Activated CD4-positive, alpha-beta T cell treated with anti-CD3 and anti-CD28 coated beads, Interleukin-2, Interleukin-6, amounts not matched to agents 100 ng/mL and 50 ng/mL, durations not matched to agents 16 hours and 8 hours (primary cell): ENCODE measurements at regions not wholly inside any gene's neighbourhood (a gene's known extent, or its start where the extent isn't known, plus 50 kb on each side); places are given as distances from the start of the nearest gene placed in this dataset.

Experiments used
- DNase-seq: peaks from one replicate; pipeline ENCODE4 v3.0.0-alpha.2; 2020

DNA sequence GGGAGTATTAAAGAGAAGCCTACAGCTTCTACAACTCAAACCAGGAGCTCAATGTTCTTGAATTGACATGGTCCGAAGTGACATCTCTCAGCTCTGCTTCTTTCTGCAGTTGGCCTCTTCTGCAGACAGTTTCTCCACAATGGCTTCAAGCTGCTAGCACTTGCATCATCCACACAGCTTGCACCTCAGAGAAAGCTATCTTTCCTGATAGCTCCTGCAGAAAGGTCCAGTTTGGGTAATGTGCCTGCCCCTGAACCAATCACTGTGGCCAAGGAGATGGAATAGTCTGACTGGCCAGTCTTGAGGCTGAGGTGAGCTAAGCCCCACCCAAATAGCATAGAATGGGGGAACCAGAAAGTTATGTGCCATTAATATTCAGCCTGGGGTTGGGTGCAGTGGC, 95.8 kb upstream of the ABCA1 start:
- no peak for DNase-seq

DNA sequence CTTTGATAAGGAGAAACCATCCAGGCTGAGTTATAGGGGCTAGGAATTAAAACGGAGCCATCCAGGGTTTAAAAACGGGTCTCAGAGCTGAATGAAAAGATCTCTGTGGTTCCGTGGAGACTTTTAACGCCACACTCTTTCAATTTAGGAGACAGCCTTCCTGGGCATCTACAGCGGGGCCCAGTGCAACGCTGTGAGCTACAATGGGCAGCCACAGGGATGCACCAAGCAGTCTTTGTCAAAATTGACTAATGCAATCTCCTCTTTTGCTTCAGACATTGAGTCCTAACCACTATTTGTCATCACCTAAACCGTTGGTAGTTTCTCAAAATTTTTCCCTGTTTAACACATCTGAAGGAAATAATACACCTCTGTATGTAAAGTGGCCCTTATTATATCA, 96.6 kb upstream of the ABCA1 start:
- DNase-seq, result no peak

DNA sequence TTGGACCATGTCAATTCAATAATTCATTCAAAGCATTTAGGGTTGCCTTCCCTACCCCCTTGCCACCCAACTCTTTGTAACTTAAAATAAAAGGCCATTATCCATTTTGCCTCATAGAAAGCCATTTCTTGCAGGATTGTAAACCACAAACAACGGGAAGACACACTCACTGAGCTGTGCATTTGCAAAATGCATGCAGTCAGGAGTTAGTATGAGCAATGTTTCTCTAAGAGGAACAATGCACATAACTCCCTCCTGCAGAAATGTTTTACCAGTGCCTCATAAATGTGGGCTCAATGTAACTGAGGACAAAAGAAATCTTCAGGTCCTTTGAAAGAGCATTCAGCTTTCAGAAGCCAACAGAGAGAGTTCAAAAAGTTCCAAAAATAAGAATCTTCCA, 98.5 kb upstream of the ABCA1 start:
- DNase-seq, result no peak

DNA sequence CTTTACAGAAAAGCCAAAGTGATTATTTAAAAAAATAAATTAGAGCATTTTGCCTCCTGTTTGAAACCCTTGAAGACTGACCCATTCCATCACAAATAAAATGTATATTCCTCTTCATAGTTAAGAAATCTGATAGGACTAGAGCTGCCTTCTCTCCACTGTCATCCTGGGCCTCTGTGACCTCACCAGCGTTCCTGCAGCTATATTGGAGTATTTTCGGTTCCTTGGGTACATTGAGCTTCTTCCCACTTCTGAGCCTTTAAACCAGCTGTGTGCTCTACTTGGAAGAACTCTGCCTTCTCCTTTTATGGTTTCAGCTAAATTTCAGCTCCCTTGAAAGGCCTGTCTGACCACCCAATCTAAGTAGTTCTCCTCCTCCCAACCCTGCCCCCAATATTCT, 99.1 kb upstream of the ABCA1 start:
- DNase-seq, result no peak

DNA sequence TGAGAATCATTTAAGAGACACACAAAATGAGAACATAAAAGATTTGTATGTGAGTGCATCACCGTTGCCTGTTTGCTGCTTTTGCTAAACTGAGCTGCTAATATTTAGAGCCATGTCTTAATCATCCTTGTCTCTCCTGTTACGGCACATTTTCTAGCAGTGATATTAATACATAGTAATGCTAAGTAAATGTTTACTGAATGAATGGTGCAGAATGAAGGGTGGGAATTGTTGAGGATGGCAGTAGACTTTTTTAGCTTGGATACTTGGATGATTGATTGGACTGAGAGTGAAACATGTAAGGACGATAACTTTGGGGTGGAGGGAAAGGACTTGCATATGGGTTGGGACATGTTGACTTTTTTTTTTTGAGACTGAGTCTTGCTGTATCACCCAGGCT, 102.3 kb upstream of the ABCA1 start:
- no peak for DNase-seq

DNA sequence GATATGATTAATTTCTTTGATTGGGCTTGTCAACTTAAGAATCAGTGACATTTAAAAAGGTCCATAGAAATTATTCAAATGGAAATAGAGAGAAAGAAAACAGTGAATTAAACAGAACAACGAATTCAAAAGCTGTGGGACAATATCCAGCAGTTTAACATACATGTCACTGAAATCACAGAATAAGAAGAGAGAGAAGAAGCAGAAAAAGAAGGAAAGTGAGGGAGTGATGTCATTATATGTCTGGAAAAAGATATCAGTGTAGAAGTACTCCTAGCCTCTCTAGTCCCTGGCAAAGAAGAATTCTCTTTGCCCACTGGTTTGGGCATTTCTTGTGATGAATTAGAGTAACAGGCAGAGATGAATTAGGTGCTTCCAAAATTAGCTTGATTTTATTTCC, 109.2 kb upstream of the ABCA1 start:
- DNase-seq, result no peak

DNA sequence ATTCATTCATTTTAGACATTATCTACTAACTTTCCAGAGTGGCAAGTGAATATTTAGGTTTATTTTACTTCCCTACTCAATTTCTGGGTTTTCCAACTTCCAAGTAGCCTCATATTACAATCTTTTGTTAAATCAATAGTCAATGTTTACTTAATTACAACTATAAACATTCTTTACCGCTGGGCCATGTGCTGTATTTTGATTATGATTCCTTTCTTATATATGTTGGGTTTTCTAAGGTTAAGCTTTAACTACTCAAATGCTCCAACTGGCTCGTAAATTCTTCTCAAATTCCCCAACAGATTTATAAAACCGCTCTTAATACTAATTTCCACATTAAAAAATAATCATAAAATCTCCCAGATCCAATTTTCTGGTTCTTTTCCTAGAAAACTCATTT, 110.1 kb upstream of the ABCA1 start:
- DNase-seq, result no peak

DNA sequence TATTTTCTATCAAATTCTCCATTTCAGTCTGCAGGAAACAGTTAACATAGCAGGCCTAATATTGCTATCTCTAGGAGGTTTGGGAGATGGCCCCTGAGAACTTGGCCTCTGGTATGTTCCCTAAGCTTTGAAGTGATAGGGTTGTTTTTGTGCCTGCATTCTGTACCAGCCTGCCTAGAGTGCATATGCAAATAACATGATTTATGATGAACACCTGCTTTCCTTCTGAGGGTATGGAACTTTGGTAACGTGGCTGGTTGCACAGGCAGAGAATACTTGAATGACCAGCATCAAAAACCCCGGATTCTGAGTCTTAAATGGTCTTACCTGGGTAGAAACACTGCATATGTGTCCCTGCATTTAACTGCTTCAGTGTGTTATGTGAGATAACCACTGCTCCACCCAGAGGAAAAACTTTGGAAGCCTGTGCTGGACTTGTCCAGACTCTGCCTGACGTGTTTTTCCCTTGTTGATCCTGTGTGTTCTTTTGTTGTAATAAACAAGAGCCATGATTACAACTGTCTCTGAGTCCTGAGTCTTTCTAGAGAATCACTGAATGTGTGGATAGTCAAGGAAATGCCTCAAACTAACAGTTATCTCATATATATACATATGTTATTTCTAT, 111.3 kb upstream of the ABCA1 start:
- no peak for DNase-seq

DNA sequence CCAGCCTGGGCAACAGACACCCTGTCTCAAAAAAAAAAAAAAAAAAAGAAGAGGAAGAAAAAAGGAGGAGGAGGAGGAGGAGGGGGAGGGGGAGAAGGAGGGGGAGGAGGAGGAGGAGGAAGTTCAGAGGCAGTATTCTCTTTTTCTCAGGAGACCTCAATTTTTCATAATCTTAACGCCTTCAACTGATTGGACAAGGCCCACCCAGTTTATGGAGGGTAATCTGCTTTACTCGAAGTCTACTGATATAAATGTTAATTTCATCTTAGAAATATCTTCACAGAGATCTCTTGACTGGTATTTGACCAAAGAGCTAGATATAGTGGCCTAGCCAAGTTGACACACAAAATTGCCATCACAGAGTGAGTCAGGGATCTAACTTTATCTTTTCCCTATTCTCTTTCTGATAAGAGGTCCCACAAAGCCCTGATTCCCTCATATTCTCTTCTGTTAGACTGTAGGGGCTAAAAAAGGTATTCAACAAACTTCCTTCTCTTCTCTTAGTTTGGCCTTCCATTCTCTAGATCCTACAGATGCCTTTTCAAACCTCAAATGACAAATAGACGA, 115.5 kb upstream of the ABCA1 start:
- no peak for DNase-seq

DNA sequence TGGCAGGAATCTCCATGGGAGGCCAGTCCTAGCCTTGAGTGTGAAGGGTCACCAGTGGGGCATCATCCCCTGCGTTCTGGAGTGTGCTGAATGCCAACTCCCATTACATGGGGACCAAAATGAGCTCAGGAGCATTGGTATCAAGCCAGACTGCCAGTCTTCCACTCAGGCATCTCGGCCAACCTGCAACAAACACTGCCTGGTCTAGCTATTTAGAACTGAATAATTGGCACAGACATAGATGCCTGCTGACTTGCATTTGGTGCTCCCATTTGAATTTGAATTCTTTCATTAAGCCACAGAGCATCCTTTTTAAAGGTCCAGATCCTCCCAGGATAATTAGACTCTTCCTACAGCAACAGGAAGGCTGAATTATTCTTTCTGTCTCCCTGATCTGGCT, 116.6 kb upstream of the ABCA1 start:
- no peak for DNase-seq

DNA sequence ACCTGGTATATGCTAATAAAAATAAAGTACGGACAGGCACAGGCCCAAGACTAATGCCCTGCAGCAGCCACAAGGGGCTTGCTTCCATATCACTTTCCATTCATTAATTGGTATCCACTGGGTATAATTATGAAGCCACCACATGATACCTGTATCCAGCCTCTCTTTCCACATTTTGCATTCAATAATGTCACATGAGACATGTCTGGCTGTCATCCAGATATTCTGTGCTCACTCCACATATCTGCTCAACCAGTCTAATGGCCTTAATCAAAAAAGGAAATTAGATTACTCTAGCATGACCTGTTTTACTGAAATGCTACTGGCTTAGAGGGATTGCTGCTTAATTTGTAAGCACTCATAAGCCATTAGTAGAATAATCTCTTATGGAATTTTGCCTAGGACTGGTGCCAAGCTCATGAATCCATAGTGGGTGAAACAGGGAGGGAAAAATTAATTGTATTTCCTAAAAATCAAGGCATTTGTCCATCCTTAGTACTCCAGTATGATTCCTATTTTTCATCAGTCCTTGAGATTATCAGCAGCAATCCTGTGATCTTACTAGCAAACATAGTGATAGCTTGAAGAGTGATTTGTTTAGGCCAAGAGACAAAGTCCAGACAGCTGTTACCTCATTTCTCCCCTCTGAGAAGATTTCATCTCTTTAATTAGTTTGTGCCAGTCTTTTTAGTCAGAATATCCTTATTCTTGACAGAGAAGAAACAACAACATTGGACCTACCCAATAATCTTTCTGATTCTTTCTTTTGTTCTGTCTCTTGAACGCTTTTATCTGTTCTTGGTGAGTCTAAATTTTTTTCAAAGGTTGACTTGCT, 119.2 kb upstream of the ABCA1 start:
- no peak for DNase-seq

DNA sequence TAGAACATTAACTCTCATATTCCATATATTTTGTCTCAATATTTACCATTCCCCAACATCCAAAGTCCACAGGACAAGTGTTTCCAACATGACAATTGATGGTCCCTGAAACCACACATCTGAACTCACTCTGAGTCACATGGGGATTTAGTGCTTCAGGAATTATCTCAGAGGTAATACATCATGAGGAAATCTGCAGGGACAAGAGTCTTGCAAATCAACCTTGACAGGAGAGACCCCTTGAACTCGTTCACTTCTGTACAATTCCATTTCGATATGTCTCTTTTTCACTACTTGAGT, 119.7 kb upstream of the ABCA1 start:
- no peak for DNase-seq

DNA sequence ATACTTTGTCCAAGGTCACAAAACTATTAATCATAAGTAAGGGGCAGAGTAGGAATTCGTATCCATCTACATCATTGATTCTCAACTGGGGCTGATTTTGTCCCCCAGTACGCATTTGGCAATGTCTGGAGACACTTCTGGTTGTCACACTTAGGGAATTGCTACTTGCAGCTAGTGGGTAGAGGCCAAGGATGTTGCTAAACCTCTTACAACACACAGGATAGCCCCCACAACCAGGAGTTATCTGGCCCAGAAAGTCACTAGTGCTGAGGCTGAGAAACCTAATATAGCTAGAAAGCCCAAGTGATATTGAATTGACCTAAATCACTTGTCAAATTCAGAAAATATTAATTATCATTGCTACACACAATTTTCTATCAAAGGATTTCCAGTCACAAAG, 120.4 kb upstream of the ABCA1 start:
- no peak for DNase-seq

DNA sequence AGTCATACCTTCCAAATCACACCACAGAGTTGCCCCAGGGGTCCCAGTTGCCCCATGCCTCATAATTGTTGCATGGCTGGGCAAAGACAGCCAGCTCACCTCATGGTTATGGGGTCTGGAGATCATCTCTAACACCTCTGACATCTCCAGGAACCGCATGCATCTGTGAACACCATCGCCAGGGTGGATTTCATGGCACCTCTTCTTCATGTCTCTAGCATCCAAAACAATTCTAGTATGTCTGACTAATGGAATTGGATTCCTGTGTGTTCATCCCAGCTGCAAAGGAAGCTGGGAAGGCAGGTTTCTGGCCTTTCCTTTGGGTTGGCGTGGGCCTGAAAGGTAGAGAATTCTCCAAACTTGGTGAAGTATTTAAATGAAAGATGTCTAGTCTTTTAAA, 122.3 kb upstream of the ABCA1 start:
- DNase-seq, result no peak

DNA sequence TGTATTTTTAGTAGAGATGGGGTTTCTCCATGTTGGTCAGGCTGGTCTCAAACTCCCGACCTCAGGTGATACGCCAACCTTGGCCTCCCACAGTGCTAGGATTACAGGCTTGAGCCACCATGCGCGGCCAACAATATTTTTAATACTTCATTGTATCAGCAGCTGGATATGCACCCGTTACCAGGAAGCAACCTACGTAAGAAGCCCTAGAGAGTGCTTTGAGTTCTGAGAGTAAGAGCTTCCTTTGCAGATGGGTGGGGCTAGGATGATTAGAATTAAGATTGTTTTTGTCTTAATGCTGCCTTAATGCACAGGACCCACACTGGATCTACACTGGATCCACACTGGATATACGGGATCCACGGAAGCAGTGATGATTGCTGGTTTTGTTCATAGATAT, 123.9 kb upstream of the ABCA1 start:
- no peak for DNase-seq

DNA sequence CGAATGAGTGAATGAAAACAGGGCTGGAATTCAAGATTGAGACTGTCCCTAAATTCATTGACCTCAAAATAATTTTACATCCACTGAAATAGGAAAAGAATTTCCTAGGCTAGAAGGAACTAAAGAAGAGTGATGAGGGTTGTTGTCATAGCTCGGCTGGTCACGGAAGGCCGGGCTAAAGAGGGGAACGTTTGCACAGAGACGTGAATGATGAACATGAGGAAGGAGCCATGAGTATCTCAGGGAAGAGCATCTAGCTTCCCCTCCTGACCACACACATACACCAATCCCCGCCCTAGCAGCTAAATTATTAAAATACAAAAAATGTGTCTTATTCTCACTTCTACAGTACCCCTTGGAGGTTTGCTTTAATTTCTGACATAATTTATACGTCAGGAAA, 124.4 kb upstream of the ABCA1 start:
- DNase-seq, result no peak

DNA sequence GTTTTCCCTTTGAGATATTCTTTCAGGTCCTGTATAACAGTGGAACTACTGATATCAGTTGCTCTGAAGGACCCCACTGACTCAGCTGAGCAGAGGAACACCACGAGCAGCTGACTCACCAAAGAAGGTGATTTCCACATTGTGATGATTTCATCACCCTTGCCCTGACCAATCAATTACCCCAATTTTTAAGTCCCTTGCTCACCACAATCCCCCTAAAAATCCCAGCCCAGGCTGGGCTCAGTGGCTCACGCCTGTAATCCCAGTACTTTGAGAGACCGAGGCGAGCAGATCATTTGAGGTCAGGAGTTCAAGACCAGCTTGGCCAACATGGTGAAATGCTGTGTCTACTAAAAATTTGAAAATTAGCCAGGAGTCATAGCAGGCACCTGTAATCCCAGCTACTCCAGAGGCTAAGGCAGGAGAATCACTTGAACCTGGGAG, 125.3 kb upstream of the ABCA1 start:
- DNase-seq, result peak; percentile 66

DNA sequence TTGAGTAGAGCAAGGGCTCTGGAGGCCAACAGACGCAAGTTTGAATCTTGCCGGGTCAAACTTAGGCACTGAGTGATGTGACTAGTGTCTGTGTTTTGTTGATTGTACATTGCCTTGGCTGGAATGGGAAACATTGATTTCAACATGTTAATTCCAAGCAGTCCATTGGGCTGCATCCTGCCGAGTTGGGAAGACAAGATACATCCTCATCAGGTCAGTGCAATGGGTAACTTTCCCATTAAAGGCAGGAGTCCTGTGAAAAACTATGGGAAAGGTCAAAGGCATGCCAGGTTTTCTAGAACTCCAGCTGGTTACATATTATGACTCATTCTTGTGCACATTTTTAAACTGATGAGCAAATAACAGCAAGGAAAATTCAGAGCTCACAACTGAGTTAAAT, 126.5 kb upstream of the ABCA1 start:
- DNase-seq, result no peak

DNA sequence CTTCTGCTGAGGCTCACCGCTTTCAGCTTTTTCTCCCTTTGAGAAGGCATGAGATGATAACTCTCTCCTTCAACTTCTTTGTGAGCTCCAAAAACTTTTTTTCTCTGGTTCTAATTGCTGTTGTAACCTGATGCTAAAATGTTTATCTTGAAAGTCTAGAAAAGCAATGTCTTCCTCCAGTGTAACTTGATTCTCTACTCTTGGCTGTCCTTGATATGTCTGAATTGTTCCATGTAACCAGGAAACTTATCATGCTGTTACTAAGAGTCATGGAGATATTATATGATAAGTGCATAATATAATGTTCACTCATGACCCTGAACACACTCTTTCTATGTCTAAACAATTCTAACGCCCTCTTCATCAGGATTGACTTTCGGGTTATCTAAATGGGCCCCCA, 128.0 kb upstream of the ABCA1 start:
- no peak for DNase-seq

DNA sequence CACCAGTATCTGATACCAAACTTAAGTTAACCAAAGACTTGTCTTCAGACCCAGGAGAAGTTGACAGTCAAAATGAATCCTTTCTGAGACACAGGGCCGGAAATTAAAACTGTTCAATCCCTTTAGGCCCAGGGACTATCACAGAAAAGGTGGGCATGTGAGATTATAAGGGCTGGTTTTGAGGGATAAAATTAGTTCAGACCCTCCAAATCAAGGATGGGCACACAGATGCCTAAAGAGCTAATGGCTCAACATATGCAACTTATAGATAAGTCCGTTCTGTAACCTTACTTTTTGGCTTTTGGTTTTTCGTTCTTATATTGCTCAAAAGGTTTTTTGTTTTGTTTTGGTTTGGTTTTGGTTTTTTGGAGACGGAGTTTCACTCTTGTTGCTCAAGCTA, 129.6 kb upstream of the ABCA1 start:
- DNase-seq, result no peak

DNA sequence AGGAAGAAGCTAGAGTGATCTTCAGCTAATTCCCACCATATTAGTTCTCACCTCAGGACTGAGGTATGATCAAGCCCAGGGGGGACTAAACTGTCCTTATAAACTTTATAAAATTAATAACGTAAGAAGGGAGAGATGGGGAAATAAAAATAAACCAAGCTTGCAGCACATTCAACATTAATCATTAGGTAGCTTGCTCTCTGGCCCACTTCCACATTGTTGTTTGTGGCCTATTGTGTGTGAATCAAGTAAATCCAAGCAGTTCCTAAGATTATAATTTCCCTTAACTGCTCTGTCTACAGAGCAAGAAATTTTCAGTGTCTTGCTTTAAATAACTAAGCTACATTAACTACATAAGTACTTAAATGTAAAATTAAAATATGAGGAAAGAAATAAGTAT, 131.3 kb upstream of the ABCA1 start:
- DNase-seq, result no peak

DNA sequence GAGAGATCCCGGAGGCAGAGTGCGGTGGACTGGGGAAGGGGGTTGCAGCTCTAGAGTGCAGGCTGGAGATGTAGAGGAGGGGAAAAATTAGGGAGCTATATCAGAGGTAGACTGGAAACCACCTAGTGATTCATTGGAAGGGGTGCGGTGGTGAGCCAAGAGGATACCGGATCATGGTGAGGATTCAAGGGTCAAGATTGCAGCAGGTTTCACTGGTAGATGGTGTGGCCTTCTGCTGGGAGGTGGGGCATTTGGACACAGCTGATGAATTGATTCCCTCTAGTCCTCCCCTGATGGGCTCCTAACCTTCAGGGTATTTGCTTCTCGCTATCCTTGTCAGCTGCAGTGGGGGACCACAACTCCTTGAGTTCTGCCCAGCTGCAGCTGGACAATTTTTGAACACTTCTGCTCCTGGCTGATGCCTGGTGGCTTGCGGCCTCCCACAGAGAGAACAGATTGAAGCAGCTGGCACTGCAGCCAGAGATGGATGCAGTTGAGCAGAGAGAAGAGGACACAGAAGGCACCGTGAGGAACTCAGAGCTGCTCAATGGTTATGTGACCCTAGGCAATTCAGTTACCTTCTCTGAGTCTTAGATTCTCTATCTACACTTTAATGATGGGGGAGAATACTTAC, 134.4 kb upstream of the ABCA1 start:
- no peak for DNase-seq

DNA sequence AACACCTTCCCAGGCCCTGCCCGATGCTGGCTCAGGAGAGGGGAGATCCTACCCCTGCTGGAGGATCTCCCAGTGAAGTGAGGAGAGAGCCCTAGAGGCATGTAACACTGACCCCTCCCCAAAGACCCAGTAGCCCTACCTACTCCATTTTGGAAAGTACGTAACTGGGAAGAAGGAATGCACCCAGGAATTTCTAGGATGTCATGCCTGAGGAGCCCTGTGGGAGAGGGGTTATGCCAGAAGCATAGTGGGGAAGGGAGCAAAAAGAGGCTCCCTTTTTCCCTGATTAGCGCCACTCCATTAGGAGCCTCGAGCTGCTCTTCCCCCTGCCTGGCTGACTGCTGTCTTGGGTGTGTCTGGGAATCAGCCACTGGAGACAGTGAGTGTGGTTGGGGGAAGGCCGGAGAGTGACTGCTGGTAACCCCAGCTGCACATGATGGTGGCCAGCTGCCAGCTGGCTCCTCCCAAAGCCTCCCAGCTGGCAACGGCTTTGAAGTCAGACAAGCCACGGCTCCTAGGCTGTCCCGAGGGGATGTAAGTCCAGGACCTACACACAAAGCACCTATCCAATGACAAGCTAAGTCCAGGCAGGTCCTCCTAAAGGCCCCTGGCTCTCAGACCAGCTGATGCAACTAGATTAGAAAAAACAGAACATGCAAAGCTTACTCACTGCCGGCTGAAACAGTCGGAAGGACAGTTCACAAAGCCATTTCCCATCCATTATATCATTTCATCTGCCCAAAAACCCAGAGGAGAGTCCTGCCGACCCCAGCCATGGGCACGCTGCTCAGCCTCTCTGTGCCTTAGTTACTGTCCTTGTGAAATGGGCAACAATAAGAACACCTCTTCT, 136.5 kb upstream of the ABCA1 start:
- no peak for DNase-seq
